Ecto neural progenitor cell (in vitro differentiated cells): ENCODE measurements at regions not wholly inside any gene's neighbourhood (a gene's known extent, or its start where the extent isn't known, plus 50 kb on each side); places are given as distances from the start of the nearest gene placed in this dataset.

Experiments
- DNase-seq: peaks from one replicate; pipeline ENCODE4 v3.0.0-alpha.2; 2018; ENCODE audit warnings: low spot score

GRCh38 chr2:196224756-196225155, 53.4 kb upstream of the STK17B start:
- DNase-seq: no peak

- DNase-seq: no peak
These were observed 53.8 kb upstream of the STK17B start for GRCh38 chr2:196225213-196225612.

- no peak for DNase-seq
These were observed 54.8 kb upstream of the STK17B start for GRCh38 chr2:196226058-196226706.

- DNase-seq: no peak
These were observed 55.3 kb upstream of the STK17B start for GRCh38 chr2:196226707-196227065.

GRCh38 chr2:196229013-196229412, 57.6 kb upstream of the STK17B start:
- DNase-seq: no peak

- DNase-seq: no peak
These were observed 58.9 kb upstream of the STK17B start for GRCh38 chr2:196230061-196230854.

GRCh38 chr2:196233021-196233804, 61.8 kb upstream of the STK17B start:
- no peak for DNase-seq

GRCh38 chr2:196233805-196234475, 62.6 kb upstream of the STK17B start:
- no peak for DNase-seq

- no peak for DNase-seq
These were observed 63.3 kb upstream of the STK17B start for GRCh38 chr2:196234672-196235071.

- no peak for DNase-seq
These were observed 67.5 kb upstream of the STK17B start for GRCh38 chr2:196238836-196239380.

GRCh38 chr2:196239622-196240587, 68.5 kb upstream of the STK17B start:
- DNase-seq: no peak

GRCh38 chr2:196241175-196241574, 69.8 kb upstream of the STK17B start:
- DNase-seq: no peak

GRCh38 chr2:196242131-196242620, 70.8 kb upstream of the STK17B start:
- DNase-seq: no peak

GRCh38 chr2:196244516-196244915, 73.1 kb upstream of the STK17B start:
- no peak for DNase-seq

GRCh38 chr2:196244966-196245365, 73.6 kb upstream of the STK17B start:
- DNase-seq: no peak

- DNase-seq: no peak
These were observed 74.2 kb upstream of the STK17B start for GRCh38 chr2:196245378-196246140.

- DNase-seq: no peak
These were observed 76.0 kb upstream of the STK17B start for GRCh38 chr2:196247114-196247975.

GRCh38 chr2:196247976-196248280, 76.5 kb upstream of the STK17B start:
- no peak for DNase-seq

GRCh38 chr2:196248467-196249094, 77.2 kb upstream of the STK17B start:
- no peak for DNase-seq
